GM18951 (cell line): ENCODE measurements at regions not wholly inside any gene's neighbourhood (a gene's known extent, or its start where the extent isn't known, plus 50 kb on each side); places are given as distances from the start of the nearest gene placed in this dataset.

Experiments
- POLR2A ChIP-seq: IDR thresholded peaks from 4 replicates; pipeline ENCODE4 v1.6.1; 2011; ENCODE audit warnings: mild to moderate bottlenecking; ENCODE audit not compliant: insufficient read length, insufficient read depth; ENCODE audit errors: extremely low read depth
- in situ Hi-C: fragments of 300-500 bp; cut with MboI; formaldehyde crosslinking; loops from one replicate; pipeline ENCODE4 v1.12.0; 2022; ENCODE audit warnings: low sequenced_read_pairs, mixed read lengths, inconsistent platforms; ENCODE audit not compliant: unreplicated experiment

DNA sequence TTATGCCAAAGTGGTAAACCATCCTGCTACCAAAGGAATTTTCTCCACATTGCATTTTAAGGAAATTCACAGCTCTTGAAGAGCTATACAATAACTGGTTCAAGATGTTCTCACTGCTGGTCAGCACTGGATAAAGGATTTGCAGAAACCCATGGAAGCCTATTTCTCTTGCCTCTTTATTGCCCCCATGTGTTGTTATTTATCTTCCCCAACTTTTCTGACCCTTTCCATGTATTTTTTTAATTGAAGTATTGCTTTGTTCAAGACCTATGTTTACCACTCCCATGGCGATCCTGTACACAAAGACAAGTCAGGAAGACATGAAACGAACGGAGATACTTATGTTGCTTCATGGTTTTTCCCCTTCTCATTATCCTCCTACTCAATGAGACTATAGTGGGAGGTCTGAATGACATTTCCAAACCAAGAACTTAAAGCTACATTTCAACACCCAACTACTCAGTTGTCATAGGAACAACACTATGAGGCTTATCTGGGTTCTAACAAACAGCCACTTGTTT is 566.4 kb upstream of the DIPK2B start:
- TF ChIP-seq POLR2A, result no peak
- in situ Hi-C loops, result no loop called here

DNA sequence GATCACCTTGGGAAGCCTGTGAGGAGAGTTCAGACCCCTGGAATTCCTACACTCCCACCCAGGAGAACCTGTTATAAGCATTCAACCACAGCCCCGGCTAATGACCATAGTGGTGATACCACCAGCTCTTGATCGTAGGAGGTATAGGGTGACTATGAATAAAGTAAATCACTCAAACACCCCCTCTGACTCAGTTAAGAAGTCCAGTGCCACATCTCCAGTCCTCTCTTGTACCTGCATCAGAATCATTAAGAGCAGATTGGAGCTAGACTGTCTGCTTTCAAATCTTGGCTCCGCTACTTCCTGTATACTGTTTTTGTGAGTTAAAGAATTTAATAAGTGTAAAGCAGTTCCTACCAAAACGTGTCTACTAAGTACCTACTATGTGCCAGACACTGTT is 565.1 kb upstream of the DIPK2B start:
- TF ChIP-seq POLR2A, result no peak
- in situ Hi-C loops, result no loop called here

- no peak for TF ChIP-seq POLR2A
- in situ Hi-C loops, result no loop called here
Observed at GRCh38 chrX:45765281-45765680, 564.6 kb upstream of the DIPK2B start.

DNA sequence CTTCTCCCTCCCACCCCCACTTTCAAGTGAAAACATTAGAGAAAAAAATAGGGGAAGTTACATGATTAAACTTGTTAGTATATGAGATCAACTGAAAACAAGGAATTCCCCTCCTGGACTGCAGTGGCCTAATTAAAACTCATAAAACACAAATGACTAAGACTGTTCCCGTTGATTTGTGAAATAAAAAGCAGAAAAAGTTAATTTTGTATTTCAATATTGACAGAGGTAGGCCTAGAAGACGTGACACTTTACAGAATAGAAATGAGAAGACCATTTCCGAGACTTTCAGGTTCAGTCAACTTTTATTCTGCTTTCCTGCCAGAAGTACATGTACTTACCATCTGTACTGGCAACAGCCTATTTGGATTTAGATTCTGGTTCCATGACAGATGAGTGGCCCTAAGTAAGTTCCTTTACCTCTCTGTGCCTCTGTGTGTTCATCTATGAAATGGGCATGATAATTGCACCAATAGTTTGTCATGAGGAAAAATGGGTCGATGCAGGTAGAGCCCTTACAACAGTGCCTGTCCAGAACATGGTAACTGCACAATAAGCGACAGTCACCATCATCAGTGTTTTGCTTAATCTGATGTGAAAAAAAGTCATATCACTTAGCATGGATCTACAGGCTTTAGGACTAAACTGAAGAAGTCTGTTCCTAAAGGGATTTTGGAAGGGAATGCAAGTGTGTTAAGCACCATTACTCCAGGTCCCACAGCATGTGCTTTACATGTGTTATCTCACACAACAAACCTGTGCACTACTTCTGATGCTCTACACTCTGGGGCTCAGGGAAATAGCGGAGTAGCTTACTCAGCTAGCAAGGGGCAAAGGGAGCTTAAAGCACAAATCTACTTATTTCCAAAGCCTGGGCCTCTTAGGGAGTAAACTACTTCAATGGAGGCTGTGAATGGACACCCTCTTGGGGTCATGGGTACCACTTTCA is 562.3 kb upstream of the DIPK2B start:
- in situ Hi-C loops, result no loop called here
- no peak for TF ChIP-seq POLR2A

DNA sequence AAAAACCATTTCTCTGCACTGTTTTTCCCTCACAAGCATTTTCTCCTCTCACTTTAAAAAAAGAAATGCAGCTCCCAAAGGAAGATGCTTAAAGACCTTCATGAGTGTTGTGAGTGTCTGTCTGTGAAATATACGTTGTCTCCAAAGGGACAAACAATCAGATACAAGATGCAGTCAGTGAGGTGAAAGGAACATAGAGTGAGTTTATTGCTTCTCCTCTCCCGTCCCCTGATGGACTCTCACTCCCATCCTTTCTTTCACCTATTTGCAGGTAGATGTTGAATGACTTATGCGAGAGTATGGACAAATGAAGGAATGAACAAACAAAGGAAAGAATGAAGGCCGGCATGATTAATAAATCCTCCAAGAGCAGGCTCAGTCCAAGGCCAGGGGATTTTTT is 561.2 kb upstream of the DIPK2B start:
- TF ChIP-seq POLR2A, result no peak
- in situ Hi-C loops, result no loop called here

DNA sequence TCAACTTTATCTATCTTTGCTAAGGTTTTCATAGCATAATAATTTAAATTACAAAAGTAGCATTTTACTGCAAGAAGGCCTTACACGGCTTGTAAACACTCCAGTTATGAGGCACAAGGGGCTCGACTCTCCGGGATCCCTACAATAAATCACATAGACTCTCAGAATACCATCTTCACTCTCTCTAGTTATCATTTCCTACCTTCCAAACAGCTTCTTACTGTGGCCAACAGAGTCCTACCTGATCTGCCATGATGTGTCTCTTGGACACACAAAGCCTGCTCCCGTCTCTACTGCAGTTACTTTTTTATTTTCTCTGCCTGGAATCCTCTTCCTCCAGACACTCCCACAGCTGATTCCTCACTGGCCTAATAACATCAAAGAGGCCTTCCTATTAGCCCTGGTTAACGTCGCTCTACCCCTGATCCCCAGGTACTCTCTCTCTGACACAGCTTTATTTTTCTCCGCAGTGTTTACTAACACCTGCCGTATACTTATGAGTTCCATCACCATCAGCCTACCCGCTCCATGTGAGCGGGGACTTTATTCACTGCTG is 559.6 kb upstream of the DIPK2B start:
- TF ChIP-seq POLR2A, result no peak
- in situ Hi-C loops, result no loop called here

GRCh38 chrX:45758738-45759397 is 558.2 kb upstream of the DIPK2B start:
- in situ Hi-C loops, result no loop called here
- TF ChIP-seq POLR2A, result no peak

DNA sequence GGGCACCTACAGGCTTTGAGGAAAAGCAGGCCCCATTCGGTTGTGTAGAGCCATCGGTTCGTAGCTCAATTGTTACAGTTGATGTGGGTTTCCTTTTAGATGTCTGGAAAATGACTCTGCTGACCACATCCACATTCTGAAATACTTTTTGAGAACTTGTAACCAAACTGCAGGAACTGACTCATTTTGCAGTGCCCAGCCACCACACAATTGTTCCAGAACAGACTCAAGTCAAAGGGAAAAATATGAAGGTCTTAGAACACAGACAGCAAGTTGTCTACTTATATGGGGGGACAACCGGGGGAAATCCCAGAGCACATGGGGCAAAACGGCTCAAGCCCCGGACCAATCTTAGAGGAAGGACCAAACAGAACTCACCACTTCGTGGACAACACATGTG is 557.6 kb upstream of the DIPK2B start:
- TF ChIP-seq POLR2A, result no peak
- in situ Hi-C loops, result no loop called here

DNA sequence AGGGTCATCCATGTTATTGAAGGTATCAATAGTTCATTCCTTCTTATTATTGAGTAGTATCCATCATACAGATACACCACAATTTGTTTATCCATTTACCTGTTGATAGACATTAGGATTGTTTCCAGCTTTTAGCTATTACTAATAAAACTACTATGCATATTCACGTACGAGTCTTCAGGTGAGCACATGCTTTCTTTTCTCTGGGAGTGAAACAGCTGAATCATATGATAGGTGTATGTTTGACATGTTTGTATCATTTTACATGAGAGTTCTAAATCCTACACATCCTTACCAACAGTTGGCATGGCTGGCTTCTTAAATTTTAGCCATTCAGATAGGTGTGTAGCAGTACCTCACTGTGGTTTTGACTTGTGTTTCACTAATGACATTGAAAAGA is 556.6 kb upstream of the DIPK2B start:
- TF ChIP-seq POLR2A, result no peak
- in situ Hi-C loops, result no loop called here

DNA sequence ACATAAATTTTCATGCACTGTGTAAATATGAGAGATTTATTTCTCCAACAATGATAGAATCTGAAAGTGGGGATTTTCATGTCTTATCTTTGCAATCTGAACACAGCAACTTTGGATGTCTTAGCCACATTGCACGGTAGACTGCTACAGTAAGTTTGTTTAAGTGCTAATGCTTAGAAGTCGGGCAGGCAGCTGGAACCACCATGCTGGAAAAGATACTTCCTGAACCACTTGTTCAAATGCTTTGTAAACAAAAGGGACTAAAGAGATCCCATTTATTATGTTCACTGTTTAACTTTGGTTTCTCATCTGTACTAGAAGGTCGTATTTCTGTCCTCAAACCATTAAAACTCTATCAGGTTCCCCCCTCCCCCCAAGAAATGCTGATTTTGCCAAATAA is 555.9 kb upstream of the DIPK2B start:
- TF ChIP-seq POLR2A, result no peak
- in situ Hi-C loops, result no loop called here

GRCh38 chrX:45755703-45756102 is 555.0 kb upstream of the DIPK2B start:
- in situ Hi-C loops, result no loop called here
- no peak for TF ChIP-seq POLR2A

DNA sequence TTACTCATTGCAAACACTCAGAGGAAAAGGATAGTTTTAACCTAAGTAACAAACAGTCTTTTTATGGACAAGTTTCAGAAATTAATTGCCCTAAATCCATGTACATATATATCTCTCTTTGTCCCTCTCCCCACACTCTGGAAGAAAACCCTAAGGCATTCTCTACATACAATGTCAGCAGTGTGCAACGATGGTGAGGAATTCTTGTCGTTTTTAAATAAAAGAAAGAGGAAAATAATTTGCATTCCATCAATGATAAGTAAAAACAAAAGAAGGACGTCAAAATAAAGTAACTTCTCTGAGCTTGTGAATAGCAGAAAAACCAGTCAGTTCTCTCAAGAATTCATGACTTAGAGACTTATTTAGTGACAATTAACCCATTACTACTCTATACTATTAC is 550.5 kb upstream of the DIPK2B start:
- TF ChIP-seq POLR2A, result no peak
- in situ Hi-C loops, result no loop called here

DNA sequence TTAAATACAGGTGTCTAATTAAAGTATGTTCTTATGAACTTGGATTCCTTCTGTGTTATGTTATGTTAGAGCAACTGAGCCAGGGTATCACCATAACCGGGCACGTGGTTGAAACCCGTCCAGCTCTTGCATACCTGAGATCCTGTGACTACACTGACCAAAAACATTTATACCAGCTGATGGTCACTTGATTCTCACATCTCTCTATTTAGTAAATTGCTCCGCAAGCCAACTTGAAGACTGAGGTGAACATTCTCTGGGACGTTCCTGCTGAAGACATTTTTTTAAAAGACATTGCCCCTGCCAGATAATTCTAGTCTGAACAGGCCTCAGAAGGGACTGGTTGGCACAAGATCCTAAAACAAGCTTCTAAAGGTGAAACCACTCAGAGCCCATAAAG is 550.0 kb upstream of the DIPK2B start:
- TF ChIP-seq POLR2A, result no peak
- in situ Hi-C loops, result no loop called here
